C4-2B (cell line): ENCODE measurements at regions not wholly inside any gene's neighbourhood (a gene's known extent, or its start where the extent isn't known, plus 50 kb on each side); places are given as distances from the start of the nearest gene placed in this dataset.

Experiments used
- H3K27ac ChIP-seq: fragments of 450-650 bp; 2 replicates; pipeline ENCODE4 v1.5.1; 2017
- ZFX ChIP-seq: fragments of 450-650 bp; IDR thresholded peaks from 2 replicates; pipeline ENCODE4 v1.6.1; 2017
- TF ChIP-seq, protein P1 (sequence below): fragments of 450-650 bp; conservative IDR thresholded peaks from 2 replicates; pipeline ENCODE4 v1.5.1; 2017; ENCODE audit warnings: mild to moderate bottlenecking

DNA sequence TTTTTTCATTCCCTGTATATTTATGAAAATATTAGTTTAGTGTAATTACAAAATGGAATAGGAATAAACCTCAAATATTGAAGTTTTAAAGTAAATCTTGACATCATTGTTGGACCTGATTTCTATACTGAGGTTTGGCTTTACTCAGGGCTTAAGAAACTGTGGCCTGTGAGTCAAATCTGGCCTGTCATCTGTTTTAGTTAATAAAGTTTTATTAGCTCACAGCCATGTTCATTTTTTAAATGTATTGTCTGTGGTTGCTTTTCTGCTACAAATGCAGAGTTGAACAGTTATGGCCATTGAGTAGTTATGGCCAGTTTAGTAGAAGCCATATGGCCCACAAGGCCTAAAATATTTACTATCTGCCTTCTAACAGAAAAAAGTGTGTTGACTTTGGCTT, 80.7 kb downstream of the DIPK2A start:
- no peak overlapping the region for H3K27ac ChIP-seq
- no peak for TF ChIP-seq ZFX
- TF ChIP-seq, protein P1, sequence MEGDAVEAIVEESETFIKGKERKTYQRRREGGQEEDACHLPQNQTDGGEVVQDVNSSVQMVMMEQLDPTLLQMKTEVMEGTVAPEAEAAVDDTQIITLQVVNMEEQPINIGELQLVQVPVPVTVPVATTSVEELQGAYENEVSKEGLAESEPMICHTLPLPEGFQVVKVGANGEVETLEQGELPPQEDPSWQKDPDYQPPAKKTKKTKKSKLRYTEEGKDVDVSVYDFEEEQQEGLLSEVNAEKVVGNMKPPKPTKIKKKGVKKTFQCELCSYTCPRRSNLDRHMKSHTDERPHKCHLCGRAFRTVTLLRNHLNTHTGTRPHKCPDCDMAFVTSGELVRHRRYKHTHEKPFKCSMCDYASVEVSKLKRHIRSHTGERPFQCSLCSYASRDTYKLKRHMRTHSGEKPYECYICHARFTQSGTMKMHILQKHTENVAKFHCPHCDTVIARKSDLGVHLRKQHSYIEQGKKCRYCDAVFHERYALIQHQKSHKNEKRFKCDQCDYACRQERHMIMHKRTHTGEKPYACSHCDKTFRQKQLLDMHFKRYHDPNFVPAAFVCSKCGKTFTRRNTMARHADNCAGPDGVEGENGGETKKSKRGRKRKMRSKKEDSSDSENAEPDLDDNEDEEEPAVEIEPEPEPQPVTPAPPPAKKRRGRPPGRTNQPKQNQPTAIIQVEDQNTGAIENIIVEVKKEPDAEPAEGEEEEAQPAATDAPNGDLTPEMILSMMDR, result no peak

DNA sequence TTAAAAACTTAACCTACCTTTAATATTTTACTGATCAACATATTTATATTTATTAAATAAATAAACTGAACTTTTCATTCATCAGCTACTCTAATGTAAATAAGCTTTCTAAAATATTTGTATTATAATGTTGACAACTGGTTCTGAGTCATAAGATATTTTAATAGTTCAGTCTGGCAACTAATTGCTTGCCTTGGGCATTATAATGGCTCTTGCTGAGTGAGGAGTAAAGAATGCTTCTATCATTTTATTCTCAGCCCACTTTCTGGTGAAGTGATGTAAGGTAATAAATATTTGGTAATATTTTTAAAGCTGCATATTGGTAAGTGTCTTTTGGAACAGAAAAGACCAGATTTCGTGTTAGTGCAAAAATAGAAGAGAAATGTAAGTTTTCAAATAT, 81.5 kb downstream of the DIPK2A start:
- no peak overlapping the region for H3K27ac ChIP-seq
- TF ChIP-seq, protein P1, result no peak
- TF ChIP-seq ZFX, result no peak

DNA sequence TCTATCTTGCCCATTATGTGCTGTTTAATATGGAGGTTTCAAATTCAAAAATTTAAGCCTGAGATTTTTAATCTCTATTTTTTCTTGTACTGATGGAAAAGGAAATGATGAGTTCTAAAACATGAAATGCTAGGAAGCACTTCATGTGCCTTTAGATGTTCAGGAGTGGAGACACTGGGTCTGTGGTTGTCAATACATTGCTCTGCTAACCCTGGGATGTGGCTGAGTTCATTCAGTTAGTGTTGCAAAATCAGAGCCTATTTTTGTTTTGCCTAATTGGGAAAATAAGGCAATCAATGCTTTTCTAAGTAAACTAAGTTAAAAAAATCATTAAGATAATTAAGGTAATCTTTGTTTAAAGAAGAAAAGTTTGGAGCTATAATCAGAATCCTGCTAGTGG, 83.1 kb downstream of the DIPK2A start:
- no peak overlapping the region for H3K27ac ChIP-seq
- TF ChIP-seq ZFX, result no peak
- TF ChIP-seq, protein P1, result no peak

DNA sequence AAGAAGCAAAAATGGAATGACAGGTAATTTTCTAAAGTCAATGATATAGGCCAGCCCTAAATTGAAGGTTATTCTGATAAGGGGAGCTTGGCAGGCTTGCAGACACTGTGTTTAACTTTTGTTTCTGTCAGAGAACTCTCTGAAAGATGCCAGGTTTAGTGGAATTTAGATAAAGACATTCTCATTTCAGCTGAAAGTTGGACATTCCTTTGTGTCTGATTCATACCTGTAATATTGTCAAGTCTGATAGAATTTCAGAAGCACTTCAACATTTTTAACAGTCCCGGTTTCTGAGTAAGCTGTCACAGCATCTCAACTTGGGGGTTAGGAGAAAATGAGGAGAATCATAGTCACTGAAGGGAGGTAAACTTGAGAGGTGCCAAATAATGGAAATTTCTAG, 84.0 kb downstream of the DIPK2A start:
- no peak overlapping the region for H3K27ac ChIP-seq
- TF ChIP-seq ZFX, result no peak
- TF ChIP-seq, protein P1, result no peak

DNA sequence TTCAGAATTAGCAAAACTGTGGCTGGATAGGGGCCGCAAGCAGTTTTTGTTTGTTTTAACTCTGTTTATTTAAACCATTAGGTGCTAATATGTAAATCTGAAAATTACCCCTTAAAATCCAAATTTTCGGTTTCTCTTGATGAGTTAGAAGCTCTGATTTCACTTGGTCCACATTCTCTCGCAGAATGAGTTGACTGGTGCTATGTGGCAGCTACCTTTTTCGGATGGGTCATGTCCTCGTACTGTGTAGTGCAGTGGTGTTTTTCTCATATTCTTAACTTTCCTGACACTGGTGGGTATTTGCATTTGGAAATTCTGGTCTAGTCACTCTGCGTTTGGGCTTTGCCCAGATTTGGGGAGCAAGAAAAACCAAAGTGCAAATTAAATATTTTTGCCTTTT, 87.1 kb downstream of the DIPK2A start:
- H3K27ac ChIP-seq, result no peak overlapping the region
- TF ChIP-seq, protein P1, result no peak
- no peak for TF ChIP-seq ZFX

DNA sequence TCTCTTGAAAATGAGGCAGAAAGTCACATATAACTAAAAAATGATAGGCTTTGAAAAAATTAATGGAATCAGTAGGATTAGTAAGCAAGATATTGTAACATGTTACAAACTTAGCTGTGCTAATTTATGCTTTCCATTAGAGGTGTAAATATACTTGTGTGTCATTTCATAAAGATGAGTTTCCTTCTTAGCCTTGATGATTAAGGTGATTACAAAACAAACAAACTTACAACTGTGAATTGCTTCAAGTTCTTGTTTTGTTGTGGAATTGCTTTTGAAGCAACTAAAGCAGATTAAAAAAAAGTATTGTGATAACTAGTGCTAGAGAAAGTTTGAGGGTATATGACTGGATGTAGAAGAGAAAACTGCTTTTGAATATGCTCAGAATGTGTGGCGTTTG, 87.9 kb downstream of the DIPK2A start:
- no peak for TF ChIP-seq ZFX
- TF ChIP-seq, protein P1, result no peak
- no peak overlapping the region for H3K27ac ChIP-seq

DNA sequence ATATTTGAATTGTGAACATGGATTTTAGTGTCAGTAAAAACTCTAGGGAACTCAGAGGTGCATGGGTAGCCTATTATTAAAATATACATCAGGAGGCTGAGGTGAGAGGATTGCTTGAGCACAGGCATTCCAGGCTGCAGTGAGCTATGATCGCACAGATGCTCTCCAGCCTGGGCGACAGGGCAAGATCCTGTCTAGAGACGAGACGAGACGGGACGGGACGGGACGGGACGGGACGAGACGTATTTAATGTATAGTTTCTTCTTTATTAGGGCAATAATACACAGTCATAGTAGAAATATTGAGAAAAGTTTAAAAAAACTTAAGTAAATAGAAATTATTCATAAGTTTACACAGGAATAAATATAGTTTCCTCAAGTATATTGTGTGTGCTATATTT, 89.3 kb downstream of the DIPK2A start:
- TF ChIP-seq ZFX, result no peak
- TF ChIP-seq, protein P1, result no peak
- H3K27ac ChIP-seq, result no peak overlapping the region
